ENCODE measurements at regions not wholly inside any gene's neighbourhood (a gene's known extent, or its start where the extent isn't known, plus 50 kb on each side); places are given as distances from the start of the nearest gene placed in this dataset.
"Not testable (repeated sequence)": the region's sequence is repeated elsewhere in the genome, so short reads cannot be mapped to it uniquely, and the experiment has no call there.

- Histone ChIP-seq H3K27me3 (ENCODE audit: control insufficient read depth, insufficient read depth, low read length) (peaks cover 3% of the 10 kb centered on the region), H3K9me3 (ENCODE audit: control insufficient read depth in 2 of 3, insufficient read depth in 1 of 3, low read length in 3 of 3) (no peaks in the 10 kb centered on the region), H3K36me3 (ENCODE audit: control insufficient read depth in 2 of 3, insufficient read depth in 3 of 3, low read length in 3 of 3) (no peaks in the 10 kb centered on the region), H3K4me1 (ENCODE audit: control insufficient read depth in 2 of 3, insufficient read depth in 2 of 3, low read depth in 1 of 3, low read length in 3 of 3) (no peaks in the 10 kb centered on the region), H3K9ac (ENCODE audit: low read length in 3 of 3) (no peak overlapping the region), H3K27ac (ENCODE audit: low read depth in 2 of 2, low read length in 2 of 2) (no peak overlapping the region), H3K4me3 (ENCODE audit: low read length in 3 of 3) (no peak overlapping the region)
- FAIRE-seq, result no peak
- TF ChIP-seq CTCF (IDR thresholded peaks at IDR 0.05; ENCODE audit: borderline replicate concordance, extremely low read depth, insufficient read depth), result no peak
- DNase-seq, result no peak
- intact Hi-C loops (cut with DNase I), result no loop called here
Measured at GRCh38 chrX:13483773-13484172, 85.6 kb upstream of the EGFL6 start.

GRCh38 chrX:13482746-13483541, 86.5 kb upstream of the EGFL6 start:
- H3K9ac ChIP-seq (ENCODE audit: low read length in 3 of 3), result no peak overlapping the region
- intact Hi-C loops (cut with DNase I), result no loop called here
- no peaks in the 10 kb centered on the region for H3K36me3 ChIP-seq (ENCODE audit: control insufficient read depth in 2 of 3, insufficient read depth in 3 of 3, low read length in 3 of 3)
- no peak for FAIRE-seq
- TF ChIP-seq CTCF (IDR thresholded peaks at IDR 0.05; ENCODE audit: borderline replicate concordance, extremely low read depth, insufficient read depth), result no peak
- no peaks in the 10 kb centered on the region for H3K4me1 ChIP-seq (ENCODE audit: control insufficient read depth in 2 of 3, insufficient read depth in 2 of 3, low read depth in 1 of 3, low read length in 3 of 3)
- no peak for DNase-seq
- H3K9me3 ChIP-seq (ENCODE audit: control insufficient read depth in 2 of 3, insufficient read depth in 1 of 3, low read length in 3 of 3), result no peaks in the 10 kb centered on the region
- no peak overlapping the region for H3K4me3 ChIP-seq (ENCODE audit: low read length in 3 of 3)
- peaks cover 3% of the 10 kb centered on the region for H3K27me3 ChIP-seq (ENCODE audit: control insufficient read depth, insufficient read depth, low read length)
- no peak overlapping the region for H3K27ac ChIP-seq (ENCODE audit: low read depth in 2 of 2, low read length in 2 of 2)

- H3K4me3 ChIP-seq (ENCODE audit: low read length in 3 of 3); H3K36me3 ChIP-seq (ENCODE audit: control insufficient read depth in 2 of 3, insufficient read depth in 3 of 3, low read length in 3 of 3); DNase-seq; intact Hi-C loops (cut with DNase I); H3K9ac ChIP-seq (ENCODE audit: low read length in 3 of 3); FAIRE-seq; H3K27ac ChIP-seq (ENCODE audit: low read depth in 2 of 2, low read length in 2 of 2); H3K27me3 ChIP-seq (ENCODE audit: control insufficient read depth, insufficient read depth, low read length); H3K4me1 ChIP-seq (ENCODE audit: control insufficient read depth in 2 of 3, insufficient read depth in 2 of 3, low read depth in 1 of 3, low read length in 3 of 3); H3K9me3 ChIP-seq (ENCODE audit: control insufficient read depth in 2 of 3, insufficient read depth in 1 of 3, low read length in 3 of 3): not testable (repeated sequence)
Measured at GRCh38 chrX:13480780-13481179, 88.6 kb upstream of the EGFL6 start.

GRCh38 chrX:13479452-13479813, 90.0 kb upstream of the EGFL6 start:
- H3K9me3 ChIP-seq (ENCODE audit: control insufficient read depth in 2 of 3, insufficient read depth in 1 of 3, low read length in 3 of 3), result no peaks in the 10 kb centered on the region
- DNase-seq, result no peak
- intact Hi-C loops (cut with DNase I), result no loop called here
- FAIRE-seq, result no peak
- H3K27me3 ChIP-seq (ENCODE audit: control insufficient read depth, insufficient read depth, low read length), result no peaks in the 10 kb centered on the region
- H3K27ac ChIP-seq (ENCODE audit: low read depth in 2 of 2, low read length in 2 of 2), result no peak overlapping the region
- H3K36me3 ChIP-seq (ENCODE audit: control insufficient read depth in 2 of 3, insufficient read depth in 3 of 3, low read length in 3 of 3), result no peaks in the 10 kb centered on the region
- H3K4me1 ChIP-seq (ENCODE audit: control insufficient read depth in 2 of 3, insufficient read depth in 2 of 3, low read depth in 1 of 3, low read length in 3 of 3), result no peaks in the 10 kb centered on the region
- H3K9ac ChIP-seq (ENCODE audit: low read length in 3 of 3), result no peak overlapping the region
- no peak overlapping the region for H3K4me3 ChIP-seq (ENCODE audit: low read length in 3 of 3)
- TF ChIP-seq CTCF (IDR thresholded peaks at IDR 0.05; ENCODE audit: borderline replicate concordance, extremely low read depth, insufficient read depth), result no peak
